Gastrocnemius medialis (tissue), 4 donors: ENCODE measurements at regions not wholly inside any gene's neighbourhood (a gene's known extent, or its start where the extent isn't known, plus 50 kb on each side); places are given as distances from the start of the nearest gene placed in this dataset.

Experiments used
- POLR2A ChIP-seq, 2 donors: fragments of 450-650 bp; IDR thresholded peaks; one replicate each; pipeline ENCODE4 v1.6.1; 2017; ENCODE audit warnings: antibody characterized with exemption in 2 of 2, mild to moderate bottlenecking in 2 of 2, moderate library complexity in 2 of 2
- TF ChIP-seq, protein P1 (sequence below), 5 experiments: fragments of 450-650 bp in 3 of 5; fragments of 200-600 bp in 2 of 5; sonication (generic) in 2 of 5; IDR thresholded peaks in 4 of 5; conservative IDR thresholded peaks in 1 of 5; 1 replicate in 4 of 5; 2 replicates in 1 of 5; pipeline ENCODE4 v1.5.1; 2016 to 2019; ENCODE audit warnings: antibody characterized with exemption in 5 of 5, mild to moderate bottlenecking in 3 of 5, moderate library complexity in 3 of 5

DNA sequence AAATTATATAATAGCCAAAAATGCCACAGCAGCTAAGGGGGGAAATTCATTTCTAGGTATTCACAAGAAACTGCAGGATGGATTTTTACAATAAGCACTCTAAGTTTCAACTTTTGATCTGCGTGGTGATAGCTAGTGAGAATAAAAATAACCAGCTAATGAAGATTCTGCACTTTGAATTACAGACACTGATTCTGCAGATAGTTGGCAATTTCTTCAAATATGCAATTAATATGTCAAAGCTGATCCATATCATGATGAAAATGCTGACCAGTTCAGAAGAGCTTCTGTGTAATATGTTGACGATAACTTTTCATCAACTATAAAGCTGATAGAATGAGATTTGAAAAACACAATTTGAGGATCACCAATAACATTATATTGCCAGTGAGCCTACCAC, 1272.9 kb downstream of the EFNB2 start:
- TF ChIP-seq, protein P1, sequence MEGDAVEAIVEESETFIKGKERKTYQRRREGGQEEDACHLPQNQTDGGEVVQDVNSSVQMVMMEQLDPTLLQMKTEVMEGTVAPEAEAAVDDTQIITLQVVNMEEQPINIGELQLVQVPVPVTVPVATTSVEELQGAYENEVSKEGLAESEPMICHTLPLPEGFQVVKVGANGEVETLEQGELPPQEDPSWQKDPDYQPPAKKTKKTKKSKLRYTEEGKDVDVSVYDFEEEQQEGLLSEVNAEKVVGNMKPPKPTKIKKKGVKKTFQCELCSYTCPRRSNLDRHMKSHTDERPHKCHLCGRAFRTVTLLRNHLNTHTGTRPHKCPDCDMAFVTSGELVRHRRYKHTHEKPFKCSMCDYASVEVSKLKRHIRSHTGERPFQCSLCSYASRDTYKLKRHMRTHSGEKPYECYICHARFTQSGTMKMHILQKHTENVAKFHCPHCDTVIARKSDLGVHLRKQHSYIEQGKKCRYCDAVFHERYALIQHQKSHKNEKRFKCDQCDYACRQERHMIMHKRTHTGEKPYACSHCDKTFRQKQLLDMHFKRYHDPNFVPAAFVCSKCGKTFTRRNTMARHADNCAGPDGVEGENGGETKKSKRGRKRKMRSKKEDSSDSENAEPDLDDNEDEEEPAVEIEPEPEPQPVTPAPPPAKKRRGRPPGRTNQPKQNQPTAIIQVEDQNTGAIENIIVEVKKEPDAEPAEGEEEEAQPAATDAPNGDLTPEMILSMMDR (IDR thresholded peaks at IDR 0.05 in 4 of 5, conservative IDR thresholded peaks at IDR 0.05 in 1 of 5): no peak
- no peak for TF ChIP-seq POLR2A (IDR thresholded peaks at IDR 0.05)
